ENCODE measurements at regions not wholly inside any gene's neighbourhood (a gene's known extent, or its start where the extent isn't known, plus 50 kb on each side); places are given as distances from the start of the nearest gene placed in this dataset.

GRCh38 chr18:57904535-57904934, 101.4 kb upstream of the ATP8B1 start:
- TF ChIP-seq, protein P1, sequence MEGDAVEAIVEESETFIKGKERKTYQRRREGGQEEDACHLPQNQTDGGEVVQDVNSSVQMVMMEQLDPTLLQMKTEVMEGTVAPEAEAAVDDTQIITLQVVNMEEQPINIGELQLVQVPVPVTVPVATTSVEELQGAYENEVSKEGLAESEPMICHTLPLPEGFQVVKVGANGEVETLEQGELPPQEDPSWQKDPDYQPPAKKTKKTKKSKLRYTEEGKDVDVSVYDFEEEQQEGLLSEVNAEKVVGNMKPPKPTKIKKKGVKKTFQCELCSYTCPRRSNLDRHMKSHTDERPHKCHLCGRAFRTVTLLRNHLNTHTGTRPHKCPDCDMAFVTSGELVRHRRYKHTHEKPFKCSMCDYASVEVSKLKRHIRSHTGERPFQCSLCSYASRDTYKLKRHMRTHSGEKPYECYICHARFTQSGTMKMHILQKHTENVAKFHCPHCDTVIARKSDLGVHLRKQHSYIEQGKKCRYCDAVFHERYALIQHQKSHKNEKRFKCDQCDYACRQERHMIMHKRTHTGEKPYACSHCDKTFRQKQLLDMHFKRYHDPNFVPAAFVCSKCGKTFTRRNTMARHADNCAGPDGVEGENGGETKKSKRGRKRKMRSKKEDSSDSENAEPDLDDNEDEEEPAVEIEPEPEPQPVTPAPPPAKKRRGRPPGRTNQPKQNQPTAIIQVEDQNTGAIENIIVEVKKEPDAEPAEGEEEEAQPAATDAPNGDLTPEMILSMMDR (IDR thresholded peaks at IDR 0.05): no peak
- TF ChIP-seq POLR2A (IDR thresholded peaks at IDR 0.05): no peak
- TF ChIP-seq POLR2AphosphoS5 (IDR thresholded peaks at IDR 0.05): no peak

Data from breast epithelium (tissue), 3 donors.